ENCODE measurements at regions not wholly inside any gene's neighbourhood (a gene's known extent, or its start where the extent isn't known, plus 50 kb on each side); places are given as distances from the start of the nearest gene placed in this dataset.

DNA sequence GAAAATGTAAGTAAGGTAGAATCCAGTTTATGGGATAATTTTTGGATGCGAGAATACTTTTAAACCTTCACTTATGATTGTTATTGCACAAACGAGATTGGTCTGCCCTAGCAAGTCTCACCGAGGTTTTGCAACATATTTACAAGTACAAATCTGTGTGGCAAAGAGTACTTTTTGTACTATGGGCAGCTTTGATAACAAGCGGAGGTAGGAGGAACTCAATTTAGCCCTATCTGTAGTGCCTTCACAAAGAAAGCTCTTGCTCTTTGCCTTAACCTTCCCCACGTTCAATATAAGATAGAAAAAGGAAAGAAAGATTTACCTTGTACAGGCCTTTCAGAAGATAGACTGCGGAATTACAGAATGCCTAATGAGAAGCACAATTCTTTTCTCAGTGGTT is 77.5 kb upstream of the HIVEP1 start:
- TF ChIP-seq, protein P1, sequence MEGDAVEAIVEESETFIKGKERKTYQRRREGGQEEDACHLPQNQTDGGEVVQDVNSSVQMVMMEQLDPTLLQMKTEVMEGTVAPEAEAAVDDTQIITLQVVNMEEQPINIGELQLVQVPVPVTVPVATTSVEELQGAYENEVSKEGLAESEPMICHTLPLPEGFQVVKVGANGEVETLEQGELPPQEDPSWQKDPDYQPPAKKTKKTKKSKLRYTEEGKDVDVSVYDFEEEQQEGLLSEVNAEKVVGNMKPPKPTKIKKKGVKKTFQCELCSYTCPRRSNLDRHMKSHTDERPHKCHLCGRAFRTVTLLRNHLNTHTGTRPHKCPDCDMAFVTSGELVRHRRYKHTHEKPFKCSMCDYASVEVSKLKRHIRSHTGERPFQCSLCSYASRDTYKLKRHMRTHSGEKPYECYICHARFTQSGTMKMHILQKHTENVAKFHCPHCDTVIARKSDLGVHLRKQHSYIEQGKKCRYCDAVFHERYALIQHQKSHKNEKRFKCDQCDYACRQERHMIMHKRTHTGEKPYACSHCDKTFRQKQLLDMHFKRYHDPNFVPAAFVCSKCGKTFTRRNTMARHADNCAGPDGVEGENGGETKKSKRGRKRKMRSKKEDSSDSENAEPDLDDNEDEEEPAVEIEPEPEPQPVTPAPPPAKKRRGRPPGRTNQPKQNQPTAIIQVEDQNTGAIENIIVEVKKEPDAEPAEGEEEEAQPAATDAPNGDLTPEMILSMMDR (IDR thresholded peaks at IDR 0.05) = no peak
- TF ChIP-seq, protein P2, sequence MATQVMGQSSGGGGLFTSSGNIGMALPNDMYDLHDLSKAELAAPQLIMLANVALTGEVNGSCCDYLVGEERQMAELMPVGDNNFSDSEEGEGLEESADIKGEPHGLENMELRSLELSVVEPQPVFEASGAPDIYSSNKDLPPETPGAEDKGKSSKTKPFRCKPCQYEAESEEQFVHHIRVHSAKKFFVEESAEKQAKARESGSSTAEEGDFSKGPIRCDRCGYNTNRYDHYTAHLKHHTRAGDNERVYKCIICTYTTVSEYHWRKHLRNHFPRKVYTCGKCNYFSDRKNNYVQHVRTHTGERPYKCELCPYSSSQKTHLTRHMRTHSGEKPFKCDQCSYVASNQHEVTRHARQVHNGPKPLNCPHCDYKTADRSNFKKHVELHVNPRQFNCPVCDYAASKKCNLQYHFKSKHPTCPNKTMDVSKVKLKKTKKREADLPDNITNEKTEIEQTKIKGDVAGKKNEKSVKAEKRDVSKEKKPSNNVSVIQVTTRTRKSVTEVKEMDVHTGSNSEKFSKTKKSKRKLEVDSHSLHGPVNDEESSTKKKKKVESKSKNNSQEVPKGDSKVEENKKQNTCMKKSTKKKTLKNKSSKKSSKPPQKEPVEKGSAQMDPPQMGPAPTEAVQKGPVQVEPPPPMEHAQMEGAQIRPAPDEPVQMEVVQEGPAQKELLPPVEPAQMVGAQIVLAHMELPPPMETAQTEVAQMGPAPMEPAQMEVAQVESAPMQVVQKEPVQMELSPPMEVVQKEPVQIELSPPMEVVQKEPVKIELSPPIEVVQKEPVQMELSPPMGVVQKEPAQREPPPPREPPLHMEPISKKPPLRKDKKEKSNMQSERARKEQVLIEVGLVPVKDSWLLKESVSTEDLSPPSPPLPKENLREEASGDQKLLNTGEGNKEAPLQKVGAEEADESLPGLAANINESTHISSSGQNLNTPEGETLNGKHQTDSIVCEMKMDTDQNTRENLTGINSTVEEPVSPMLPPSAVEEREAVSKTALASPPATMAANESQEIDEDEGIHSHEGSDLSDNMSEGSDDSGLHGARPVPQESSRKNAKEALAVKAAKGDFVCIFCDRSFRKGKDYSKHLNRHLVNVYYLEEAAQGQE (IDR thresholded peaks at IDR 0.05; ENCODE audit: insufficient read depth in 1 of 2, low read depth in 2 of 2, low read length in 1 of 2) = no peak
